SK-N-SH (cell line): ENCODE measurements at regions not wholly inside any gene's neighbourhood (a gene's known extent, or its start where the extent isn't known, plus 50 kb on each side); places are given as distances from the start of the nearest gene placed in this dataset.

Experiments
- CTCF ChIA-PET: fragments of 300-600, 350-600 bp; formaldehyde crosslinking; extraction: SDS; loops from one replicate; lab custom pipeline; 2021; lab: Yijun Ruan, JAX
- POLR2A ChIA-PET: fragments of 350-600 bp; sonication (Branson Sonifier 250); formaldehyde crosslinking; extraction: SDS; loops from one replicate; lab custom pipeline; 2020; ENCODE audit warnings: antibody characterized with exemption, inconsistent platforms; lab: Yijun Ruan, JAX
- DNase-seq: peaks from one replicate; pipeline ENCODE4 v3.0.0; 2012
- H2AFZ ChIP-seq: fragments of 200-600 bp; sonication (generic); 2 replicates; pipeline ENCODE4 v1.8.1; 2016; ENCODE audit warnings: antibody characterized with exemption, mild to moderate bottlenecking, low read depth
- H3F3A ChIP-seq: fragments of 200-600 bp; sonication (generic); replicated peaks from 2 replicates; pipeline ENCODE3; 2016; ENCODE audit warnings: antibody characterized with exemption, mild to moderate bottlenecking; ENCODE audit not compliant: insufficient read depth
- H3K27ac ChIP-seq, 2 experiments: fragments of 200-500 bp in 1 of 2; fragments of 200-600 bp in 1 of 2; sonication (Bioruptor generic) in 1 of 2; sonication (generic), shearing (Covaris generic) in 1 of 2; 2 replicates each; pipeline versions ENCODE4 v1.5.1 to v1.6.1; 2014 to 2016; ENCODE audit warnings: low read depth in 2 of 2, inconsistent platforms in 1 of 2, low read length in 1 of 2, mild to moderate bottlenecking in 1 of 2, mixed read lengths in 1 of 2
- H3K27me3 ChIP-seq: fragments of 200-600 bp; sonication (generic), shearing (Covaris generic); 2 replicates; pipeline ENCODE4 v1.6.1; 2016; ENCODE audit warnings: mixed run types; ENCODE audit not compliant: insufficient read depth
- H3K36me3 ChIP-seq, 2 experiments: fragments of 200-500 bp in 1 of 2; fragments of 200-600 bp in 1 of 2; sonication (Bioruptor generic) in 1 of 2; sonication (generic) in 1 of 2; replicated peaks in 1 of 2; 2 replicates each; pipeline versions ENCODE3 to v1.5.1; 2014 to 2016; ENCODE audit warnings: low read length in 1 of 2, mild to moderate bottlenecking in 1 of 2; ENCODE audit not compliant: insufficient read depth in 2 of 2, control insufficient read depth in 1 of 2
- H3K4me1 ChIP-seq, 2 experiments: fragments of 200-500 bp in 1 of 2; fragments of 200-600 bp in 1 of 2; sonication (Bioruptor generic) in 1 of 2; sonication (generic), shearing (Covaris generic) in 1 of 2; 2 replicates each; pipeline versions ENCODE4 v1.5.1 to v1.6.1; 2014 to 2016; ENCODE audit warnings: low read depth in 1 of 2, low read length in 1 of 2, mixed run types in 1 of 2; ENCODE audit not compliant: insufficient read depth in 2 of 2, control insufficient read depth in 1 of 2
- H3K4me2 ChIP-seq: fragments of 200-600 bp; sonication (generic), shearing (Covaris generic); 2 replicates; pipeline ENCODE4 v1.6.1; 2017; ENCODE audit warnings: mixed run types
- H3K4me3 ChIP-seq, 2 experiments: fragments of 200-500 bp in 1 of 2; fragments of 200-600 bp in 1 of 2; sonication (Bioruptor generic) in 1 of 2; sonication (generic), shearing (Covaris generic) in 1 of 2; 2 replicates each; pipeline versions ENCODE4 v1.5.1 to v1.8.1; 2014 to 2016; ENCODE audit warnings: low read depth in 2 of 2, inconsistent platforms in 1 of 2, low read length in 1 of 2, mild to moderate bottlenecking in 1 of 2, mixed read lengths in 1 of 2, moderate library complexity in 1 of 2
- H3K79me2 ChIP-seq: fragments of 200-600 bp; sonication (generic); 2 replicates; pipeline ENCODE4 v1.8.1; 2017; ENCODE audit warnings: mild to moderate bottlenecking; ENCODE audit not compliant: insufficient read depth
- H3K9ac ChIP-seq: fragments of 200-600 bp; sonication (generic); 2 replicates; pipeline ENCODE4 v1.6.1; 2017; ENCODE audit warnings: mixed run types
- H3K9me2 ChIP-seq: fragments of 200-600 bp; sonication (generic); 2 replicates; pipeline ENCODE4 v1.6.1; 2017; ENCODE audit warnings: mixed run types
- H3K9me3 ChIP-seq: fragments of 200-600 bp; sonication (generic); 2 replicates; pipeline ENCODE4 v1.6.1; 2017; ENCODE audit warnings: mixed run types, mild to moderate bottlenecking, moderate library complexity
- H4K20me1 ChIP-seq: fragments of 200-600 bp; sonication (generic); 2 replicates; pipeline ENCODE4 v1.6.1; 2017; ENCODE audit warnings: mild to moderate bottlenecking, mixed run types; ENCODE audit not compliant: insufficient read depth
- ELF1 ChIP-seq: IDR thresholded peaks from 2 replicates; pipeline ENCODE4 v1.4.0; 2012
- EZH2phosphoT487 ChIP-seq: fragments of 200-600 bp; sonication (generic); IDR thresholded peaks from 2 replicates; pipeline ENCODE4 v1.6.1; 2017; ENCODE audit warnings: low read depth, mixed run types, mild to moderate bottlenecking, antibody characterized with exemption, moderate library complexity, borderline replicate concordance
- GABPA ChIP-seq: IDR thresholded peaks from 2 replicates; pipeline ENCODE4 v1.4.0; 2012; ENCODE audit warnings: low read depth, mild to moderate bottlenecking
- GATA2 ChIP-seq: sonication (generic); formaldehyde crosslinking; IDR thresholded peaks from 2 replicates; pipeline ENCODE4 v1.5.0; 2020; ENCODE audit warnings: mild to moderate bottlenecking, missing genetic modification reagents
- NFIC ChIP-seq: IDR thresholded peaks from 2 replicates; pipeline ENCODE4 v1.4.0; 2012; ENCODE audit warnings: borderline replicate concordance
- NRF1 ChIP-seq: IDR thresholded peaks from 2 replicates; pipeline ENCODE4 v1.6.1; 2012; ENCODE audit warnings: low read depth, mild to moderate bottlenecking, low read length
- RCOR1 ChIP-seq: fragments of 150-350 bp; IDR thresholded peaks from 2 replicates; pipeline ENCODE4 v1.6.1; 2017; ENCODE audit warnings: antibody characterized with exemption, low read length
- REST ChIP-seq: IDR thresholded peaks from 2 replicates; pipeline ENCODE4 v1.6.1; 2012; ENCODE audit warnings: mild to moderate bottlenecking, low read depth, low read length, moderate library complexity
- RFX5 ChIP-seq: IDR thresholded peaks from 2 replicates; pipeline ENCODE4 v1.6.1; 2012; ENCODE audit warnings: mild to moderate bottlenecking, improper control_type of control experiment, low read length
- RXRA ChIP-seq: IDR thresholded peaks from 2 replicates; pipeline ENCODE4 v1.4.0; 2012; ENCODE audit warnings: low read depth, mild to moderate bottlenecking, borderline replicate concordance
- SMC3 ChIP-seq: IDR thresholded peaks from 2 replicates; pipeline ENCODE4 v1.6.1; 2012; ENCODE audit warnings: low read depth, low read length, improper control_type of control experiment
- TAF1 ChIP-seq: IDR thresholded peaks from 2 replicates; pipeline ENCODE4 v1.6.1; 2012; ENCODE audit warnings: low read depth, mild to moderate bottlenecking, low read length, moderate library complexity, borderline replicate concordance
- WGBS: methylation state at CpG from one replicate; pipeline ENCODE4 v1.1.6; 2017; ENCODE audit warnings: low lambda C conversion rate; 5-methylcytosine and 5-hydroxymethylcytosine counted together
- TF ChIP-seq, protein P1 (sequence below): IDR thresholded peaks from 2 replicates; pipeline ENCODE4 v1.4.0; 2012; ENCODE audit warnings: low read depth, borderline replicate concordance
- TF ChIP-seq, protein P2 (sequence below): fragments of 150-350 bp; IDR thresholded peaks from 2 replicates; pipeline ENCODE4 v1.6.1; 2017; ENCODE audit warnings: antibody characterized with exemption, low read length, low read depth, borderline replicate concordance
- TF ChIP-seq, protein P3 (sequence below): IDR thresholded peaks from 2 replicates; pipeline ENCODE4; 2012

GRCh38 chr2:5315041-5315440 is 377.1 kb upstream of the SOX11 start:
- no peak overlapping the region for H3K9ac ChIP-seq
- H3K4me1 ChIP-seq = peaks cover 0 to 6% of the 10 kb centered on the region in 2 experiments; a peak in 2 of 4 replicates
- no peak overlapping the region for H3K27ac ChIP-seq
- ChIA-PET POLR2A (no interaction called here), CTCF (interaction anchor here (2.0 kb wide), 1 partner anchor 24 kb away, joined by 6 read pairs; no protein-coding TSS in a partner anchor)
- H2AFZ ChIP-seq = no peak overlapping the region
- no peaks in the 10 kb centered on the region for H3K79me2 ChIP-seq
- H4K20me1 ChIP-seq = no peaks in the 10 kb centered on the region
- no peaks in the 10 kb centered on the region for H3K27me3 ChIP-seq
- no peak overlapping the region for H3K4me2 ChIP-seq
- no peaks in the 10 kb centered on the region for H3K9me2 ChIP-seq
- 9% methylated on average over 2 of the region's 2 CpGs for WGBS
- no peaks in the 10 kb centered on the region for H3K9me3 ChIP-seq
- H3F3A ChIP-seq = no peaks in the 10 kb centered on the region
- no peak overlapping the region for H3K4me3 ChIP-seq
- no peak for DNase-seq
- no peak for TF ChIP-seq REST
- no peak for TF ChIP-seq TAF1
- TF ChIP-seq ELF1 = no peak
- TF ChIP-seq, protein P1, sequence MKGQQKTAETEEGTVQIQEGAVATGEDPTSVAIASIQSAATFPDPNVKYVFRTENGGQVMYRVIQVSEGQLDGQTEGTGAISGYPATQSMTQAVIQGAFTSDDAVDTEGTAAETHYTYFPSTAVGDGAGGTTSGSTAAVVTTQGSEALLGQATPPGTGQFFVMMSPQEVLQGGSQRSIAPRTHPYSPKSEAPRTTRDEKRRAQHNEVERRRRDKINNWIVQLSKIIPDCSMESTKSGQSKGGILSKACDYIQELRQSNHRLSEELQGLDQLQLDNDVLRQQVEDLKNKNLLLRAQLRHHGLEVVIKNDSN = no peak
- TF ChIP-seq RFX5 = no peak
- TF ChIP-seq RXRA = no peak
- TF ChIP-seq NRF1 = no peak
- TF ChIP-seq NFIC = no peak
- TF ChIP-seq, protein P2, sequence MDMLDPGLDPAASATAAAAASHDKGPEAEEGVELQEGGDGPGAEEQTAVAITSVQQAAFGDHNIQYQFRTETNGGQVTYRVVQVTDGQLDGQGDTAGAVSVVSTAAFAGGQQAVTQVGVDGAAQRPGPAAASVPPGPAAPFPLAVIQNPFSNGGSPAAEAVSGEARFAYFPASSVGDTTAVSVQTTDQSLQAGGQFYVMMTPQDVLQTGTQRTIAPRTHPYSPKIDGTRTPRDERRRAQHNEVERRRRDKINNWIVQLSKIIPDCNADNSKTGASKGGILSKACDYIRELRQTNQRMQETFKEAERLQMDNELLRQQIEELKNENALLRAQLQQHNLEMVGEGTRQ = no peak
- TF ChIP-seq SMC3 = no peak
- TF ChIP-seq EZH2phosphoT487 = no peak
- TF ChIP-seq RCOR1 = no peak
- TF ChIP-seq, protein P3, sequence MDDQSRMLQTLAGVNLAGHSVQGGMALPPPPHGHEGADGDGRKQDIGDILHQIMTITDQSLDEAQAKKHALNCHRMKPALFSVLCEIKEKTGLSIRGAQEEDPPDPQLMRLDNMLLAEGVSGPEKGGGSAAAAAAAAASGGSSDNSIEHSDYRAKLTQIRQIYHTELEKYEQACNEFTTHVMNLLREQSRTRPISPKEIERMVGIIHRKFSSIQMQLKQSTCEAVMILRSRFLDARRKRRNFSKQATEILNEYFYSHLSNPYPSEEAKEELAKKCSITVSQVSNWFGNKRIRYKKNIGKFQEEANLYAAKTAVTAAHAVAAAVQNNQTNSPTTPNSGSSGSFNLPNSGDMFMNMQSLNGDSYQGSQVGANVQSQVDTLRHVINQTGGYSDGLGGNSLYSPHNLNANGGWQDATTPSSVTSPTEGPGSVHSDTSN = no peak
- TF ChIP-seq GATA2 (CRISPR knock-in tag) = no peak
- TF ChIP-seq GABPA = no peak
- H3K36me3 ChIP-seq = no peaks in the 10 kb centered on the region
